ENCODE measurements at regions not wholly inside any gene's neighbourhood (a gene's known extent, or its start where the extent isn't known, plus 50 kb on each side); places are given as distances from the start of the nearest gene placed in this dataset.
"Not testable (repeated sequence)": the region's sequence is repeated elsewhere in the genome, so short reads cannot be mapped to it uniquely, and the experiment has no call there.

- no peak for FAIRE-seq
These were observed 212.2 kb upstream of the NRG3 start for GRCh38 chr10:81662837-81663236.

GRCh38 chr10:81664800-81665199 is 210.2 kb upstream of the NRG3 start:
- FAIRE-seq: not testable (repeated sequence)

- FAIRE-seq: no peak
These were observed 200.1 kb upstream of the NRG3 start for GRCh38 chr10:81674941-81675340.

- FAIRE-seq: no peak
These were observed 195.7 kb upstream of the NRG3 start for GRCh38 chr10:81679291-81679690.

- no peak for FAIRE-seq
These were observed 194.6 kb upstream of the NRG3 start for GRCh38 chr10:81680359-81680758.

GRCh38 chr10:81688459-81688858 is 186.5 kb upstream of the NRG3 start:
- no peak for FAIRE-seq

GRCh38 chr10:81696609-81697388 is 178.2 kb upstream of the NRG3 start:
- FAIRE-seq: no peak

- FAIRE-seq: no peak
These were observed 170.4 kb upstream of the NRG3 start for GRCh38 chr10:81704596-81704995.

GRCh38 chr10:81708416-81708815 is 166.6 kb upstream of the NRG3 start:
- no peak for FAIRE-seq

- no peak for FAIRE-seq
These were observed 166.1 kb upstream of the NRG3 start for GRCh38 chr10:81708929-81709328.

GRCh38 chr10:81722399-81722798 is 152.6 kb upstream of the NRG3 start:
- FAIRE-seq: no peak

GRCh38 chr10:81724431-81724830 is 150.6 kb upstream of the NRG3 start:
- no peak for FAIRE-seq

GRCh38 chr10:81725851-81726250 is 149.1 kb upstream of the NRG3 start:
- no peak for FAIRE-seq

GRCh38 chr10:81728692-81729091 is 146.3 kb upstream of the NRG3 start:
- FAIRE-seq: no peak

- no peak for FAIRE-seq
These were observed 144.1 kb upstream of the NRG3 start for GRCh38 chr10:81730891-81731290.

GRCh38 chr10:81733542-81733941 is 141.5 kb upstream of the NRG3 start:
- no peak for FAIRE-seq

- FAIRE-seq: not testable (repeated sequence)
These were observed 139.8 kb upstream of the NRG3 start for GRCh38 chr10:81735167-81735566.

- no peak for FAIRE-seq
These were observed 115.9 kb upstream of the NRG3 start for GRCh38 chr10:81759111-81759510.

GRCh38 chr10:81784111-81784597 is 90.8 kb upstream of the NRG3 start:
- no peak for FAIRE-seq

- no peak for FAIRE-seq
These were observed 82.3 kb upstream of the NRG3 start for GRCh38 chr10:81792729-81793128.

- FAIRE-seq: no peak
These were observed 68.2 kb upstream of the NRG3 start for GRCh38 chr10:81806842-81807241.

- FAIRE-seq: no peak
These were observed 60.2 kb upstream of the NRG3 start for GRCh38 chr10:81814842-81815241.

GRCh38 chr10:81817596-81818170 is 57.3 kb upstream of the NRG3 start:
- no peak for FAIRE-seq

GRCh38 chr10:81820418-81820817 is 54.6 kb upstream of the NRG3 start:
- FAIRE-seq: no peak

All from colon (tissue), 2 donors.